BE2C (cell line): ENCODE measurements at regions not wholly inside any gene's neighbourhood (a gene's known extent, or its start where the extent isn't known, plus 50 kb on each side); places are given as distances from the start of the nearest gene placed in this dataset.
A peak's percentile ranks its signal among the peaks of the same experiment; 100 is the strongest.

Source experiments
- DNase-seq: peaks from one replicate; pipeline ENCODE4 v3.0.0-alpha.2; 2020
- H3K27me3 ChIP-seq: fragments of 250-450 bp; sonication (Bioruptor Pico); 2 replicates; pipeline ENCODE4 v1.5.1; 2020; ENCODE audit warnings: mild to moderate bottlenecking
- H3K36me3 ChIP-seq: fragments of 250-450 bp; sonication (Bioruptor Pico); 2 replicates; pipeline ENCODE4 v1.5.1; 2020; ENCODE audit warnings: mild to moderate bottlenecking
- H3K4me1 ChIP-seq: fragments of 250-450 bp; sonication (Bioruptor Pico); 2 replicates; pipeline ENCODE4 v1.5.1; 2020
- H3K4me3 ChIP-seq: 2 replicates; pipeline ENCODE4 v1.5.1; 2011; ENCODE audit warnings: low read depth, low read length
- H3K9me3 ChIP-seq: fragments of 250-450 bp; sonication (Bioruptor Pico); 2 replicates; pipeline ENCODE4 v1.5.1; 2020
- CTCF ChIP-seq: IDR thresholded peaks from 2 replicates; pipeline ENCODE4 v1.5.1; 2012; ENCODE audit warnings: mild to moderate bottlenecking, low read depth, low read length

- no peak for TF ChIP-seq CTCF
- no peaks in the 10 kb centered on the region for H3K4me1 ChIP-seq
These were observed 85.3 kb upstream of the SLC6A6 start for GRCh38 chr3:14317057-14317553.

GRCh38 chr3:14318646-14319045 lies 83.8 kb upstream of the SLC6A6 start:
- TF ChIP-seq CTCF = no peak
- Histone ChIP-seq H3K9me3 (no peaks in the 10 kb centered on the region), H3K4me3 (no peak overlapping the region), H3K36me3 (no peaks in the 10 kb centered on the region), H3K4me1 (no peaks in the 10 kb centered on the region), H3K27me3 (no peaks in the 10 kb centered on the region)
- DNase-seq = no peak

More at GRCh38 chr3:14317057-14317553, 85.3 kb upstream of the SLC6A6 start:
- H3K9me3 ChIP-seq = no peaks in the 10 kb centered on the region
- no peaks in the 10 kb centered on the region for H3K36me3 ChIP-seq
- H3K4me3 ChIP-seq = no peak overlapping the region
- DNase-seq = no peak
- H3K27me3 ChIP-seq = no peaks in the 10 kb centered on the region

- no peak for TF ChIP-seq CTCF
- Histone ChIP-seq H3K4me1 (no peaks in the 10 kb centered on the region), H3K4me3 (no peak overlapping the region), H3K9me3 (no peaks in the 10 kb centered on the region), H3K27me3 (no peaks in the 10 kb centered on the region), H3K36me3 (no peaks in the 10 kb centered on the region)
- DNase-seq = peak; percentile 55
These were observed 82.7 kb upstream of the SLC6A6 start for GRCh38 chr3:14319654-14320182.

- no peak for DNase-seq
- no peak for TF ChIP-seq CTCF
- H3K27me3 ChIP-seq = no peaks in the 10 kb centered on the region
- H3K9me3 ChIP-seq = no peaks in the 10 kb centered on the region
- H3K4me3 ChIP-seq = no peak overlapping the region
- no peaks in the 10 kb centered on the region for H3K36me3 ChIP-seq
- H3K4me1 ChIP-seq = no peaks in the 10 kb centered on the region
These were observed 82.2 kb upstream of the SLC6A6 start for GRCh38 chr3:14320219-14320618.

GRCh38 chr3:14322001-14322400 lies 80.4 kb upstream of the SLC6A6 start:
- Histone ChIP-seq H3K36me3 (no peaks in the 10 kb centered on the region), H3K4me3 (no peak overlapping the region), H3K9me3 (no peaks in the 10 kb centered on the region), H3K4me1 (no peaks in the 10 kb centered on the region), H3K27me3 (no peaks in the 10 kb centered on the region)
- DNase-seq = no peak
- no peak for TF ChIP-seq CTCF

GRCh38 chr3:14322667-14323295 lies 79.6 kb upstream of the SLC6A6 start:
- Histone ChIP-seq H3K27me3 (no peaks in the 10 kb centered on the region), H3K36me3 (no peaks in the 10 kb centered on the region), H3K9me3 (no peaks in the 10 kb centered on the region), H3K4me1 (no peaks in the 10 kb centered on the region), H3K4me3 (no peak overlapping the region)
- TF ChIP-seq CTCF = no peak
- DNase-seq = no peak
